ENCODE measurements at regions not wholly inside any gene's neighbourhood (a gene's known extent, or its start where the extent isn't known, plus 50 kb on each side); places are given as distances from the start of the nearest gene placed in this dataset.

- no peak for TF ChIP-seq CTCF (IDR thresholded peaks at IDR 0.05)
- no peak for TF ChIP-seq POLR2AphosphoS5 (IDR thresholded peaks at IDR 0.05)
Measured at GRCh38 chrX:22366166-22366702, 93.5 kb downstream of the CBLL2 start.

Data from sigmoid colon (tissue), 4 donors.